Nephron (organoid): ENCODE measurements at regions not wholly inside any gene's neighbourhood (a gene's known extent, or its start where the extent isn't known, plus 50 kb on each side); places are given as distances from the start of the nearest gene placed in this dataset.

Experiments
- H3K27ac Mint-ChIP-seq, 3 experiments: 2 replicates each; pipeline ENCODE4 v1.8.0; 2020; ENCODE audit warnings: mixed read lengths in 3 of 3, mild to moderate bottlenecking in 2 of 3, moderate library complexity in 1 of 3
- H3K27me3 Mint-ChIP-seq: 2 replicates; pipeline ENCODE4 v1.8.0; 2021; ENCODE audit warnings: low read depth, mild to moderate bottlenecking, moderate library complexity, mixed read lengths
- H3K36me3 Mint-ChIP-seq: 2 replicates; pipeline ENCODE4 v1.8.0; 2020; ENCODE audit warnings: low read depth, mixed read lengths
- H3K4me1 Mint-ChIP-seq: 2 replicates; pipeline ENCODE4 v1.8.0; 2020; ENCODE audit warnings: mixed read lengths
- H3K4me3 Mint-ChIP-seq, 3 experiments: 2 replicates each; pipeline ENCODE4 v1.8.0; 2020; ENCODE audit warnings: mild to moderate bottlenecking in 3 of 3, mixed read lengths in 3 of 3, moderate library complexity in 2 of 3
- H3K9me3 Mint-ChIP-seq: 2 replicates; pipeline ENCODE4 v1.8.0; 2020; ENCODE audit warnings: mixed read lengths
- TF ChIP-seq, protein P1 (sequence below), 3 experiments: fragments of 200-600 bp; sonication (generic); IDR thresholded peaks; one replicate each; pipeline ENCODE4 v1.5.0; 2021; ENCODE audit warnings: antibody characterized with exemption in 3 of 3; ENCODE audit not compliant: unreplicated experiment in 3 of 3

DNA sequence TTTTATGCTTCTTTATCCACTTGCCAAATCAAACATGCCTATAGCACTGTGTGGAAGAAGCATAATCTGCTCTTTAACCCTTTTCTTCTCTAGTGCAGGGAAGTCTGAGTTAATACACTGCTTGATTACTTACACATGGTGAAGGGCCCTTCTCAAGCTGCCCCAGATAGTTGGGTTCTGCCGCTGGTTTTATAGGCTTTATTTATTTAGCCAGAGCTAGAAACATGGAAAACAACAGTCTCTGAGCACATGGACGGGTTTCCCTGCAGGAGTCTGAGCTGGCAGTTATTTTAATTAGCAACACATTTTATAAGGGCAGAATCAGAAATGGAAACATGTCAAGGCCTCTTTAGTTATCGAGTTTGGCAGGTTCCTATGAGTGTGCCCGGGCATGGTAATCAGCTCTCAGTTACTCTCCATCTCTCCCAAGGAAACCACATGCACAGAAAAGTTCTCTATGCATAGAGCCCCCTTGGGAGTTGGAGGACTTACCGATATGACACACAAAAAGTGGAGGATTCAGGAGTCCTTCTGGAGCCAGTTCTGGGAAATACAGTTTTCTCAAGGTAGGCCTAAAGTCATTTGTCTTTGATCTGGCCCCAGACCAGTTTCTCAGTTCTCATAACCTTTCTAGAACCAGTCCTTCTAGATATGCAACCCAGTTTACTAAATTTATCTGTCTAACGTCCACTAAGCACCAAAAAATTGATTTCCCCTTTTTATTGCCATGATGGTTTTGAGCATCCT lies 564.8 kb downstream of the ACTL7B start:
- peaks cover 4% of the 10 kb centered on the region for H3K27me3 Mint-ChIP-seq
- TF ChIP-seq, protein P1, sequence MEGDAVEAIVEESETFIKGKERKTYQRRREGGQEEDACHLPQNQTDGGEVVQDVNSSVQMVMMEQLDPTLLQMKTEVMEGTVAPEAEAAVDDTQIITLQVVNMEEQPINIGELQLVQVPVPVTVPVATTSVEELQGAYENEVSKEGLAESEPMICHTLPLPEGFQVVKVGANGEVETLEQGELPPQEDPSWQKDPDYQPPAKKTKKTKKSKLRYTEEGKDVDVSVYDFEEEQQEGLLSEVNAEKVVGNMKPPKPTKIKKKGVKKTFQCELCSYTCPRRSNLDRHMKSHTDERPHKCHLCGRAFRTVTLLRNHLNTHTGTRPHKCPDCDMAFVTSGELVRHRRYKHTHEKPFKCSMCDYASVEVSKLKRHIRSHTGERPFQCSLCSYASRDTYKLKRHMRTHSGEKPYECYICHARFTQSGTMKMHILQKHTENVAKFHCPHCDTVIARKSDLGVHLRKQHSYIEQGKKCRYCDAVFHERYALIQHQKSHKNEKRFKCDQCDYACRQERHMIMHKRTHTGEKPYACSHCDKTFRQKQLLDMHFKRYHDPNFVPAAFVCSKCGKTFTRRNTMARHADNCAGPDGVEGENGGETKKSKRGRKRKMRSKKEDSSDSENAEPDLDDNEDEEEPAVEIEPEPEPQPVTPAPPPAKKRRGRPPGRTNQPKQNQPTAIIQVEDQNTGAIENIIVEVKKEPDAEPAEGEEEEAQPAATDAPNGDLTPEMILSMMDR (IDR thresholded peaks at IDR 0.05; ENCODE audit: unreplicated experiment in 3 of 3): no peak
- H3K36me3 Mint-ChIP-seq: no peaks in the 10 kb centered on the region
- peak overlapping the region in 1 of 3 experiments; percentile 62 for H3K27ac Mint-ChIP-seq
- no peaks in the 10 kb centered on the region for H3K9me3 Mint-ChIP-seq
- no peak overlapping the region for H3K4me3 Mint-ChIP-seq
- peaks cover 6% of the 10 kb centered on the region for H3K4me1 Mint-ChIP-seq

DNA sequence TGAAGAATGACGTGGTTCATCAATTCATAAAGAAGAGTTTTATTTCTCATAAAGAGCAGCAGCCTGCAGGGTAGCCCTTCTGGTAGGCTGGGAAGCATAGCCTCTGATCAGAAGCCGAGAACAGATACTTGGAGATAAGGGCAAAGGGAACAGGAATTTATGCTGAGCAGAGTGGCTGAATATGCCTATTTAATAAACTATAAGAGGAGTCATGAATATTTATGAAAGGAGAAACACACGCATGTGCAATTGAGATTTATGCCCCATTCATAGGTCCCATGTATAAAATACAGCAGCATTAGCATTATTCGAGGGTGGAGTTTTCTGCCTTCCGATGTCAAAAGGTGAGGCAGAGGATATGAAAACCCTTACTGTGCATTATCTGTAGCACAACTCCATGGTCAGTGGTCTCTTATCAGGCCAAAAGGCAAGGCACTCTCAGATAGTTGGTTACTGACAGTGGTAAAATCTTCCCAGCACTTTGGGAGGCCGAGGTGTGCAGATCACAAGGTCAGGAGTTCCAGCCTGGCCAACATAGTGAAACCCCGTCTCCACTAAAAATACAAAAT lies 569.1 kb downstream of the ACTL7B start:
- no peak overlapping the region for H3K4me3 Mint-ChIP-seq
- TF ChIP-seq, protein P1 (IDR thresholded peaks at IDR 0.05; ENCODE audit: unreplicated experiment in 3 of 3): no peak
- H3K9me3 Mint-ChIP-seq: no peaks in the 10 kb centered on the region
- H3K27me3 Mint-ChIP-seq: no peaks in the 10 kb centered on the region
- no peaks in the 10 kb centered on the region for H3K4me1 Mint-ChIP-seq
- H3K27ac Mint-ChIP-seq: peak overlapping the region in 1 of 3 experiments; percentile 10
- H3K36me3 Mint-ChIP-seq: no peaks in the 10 kb centered on the region

DNA sequence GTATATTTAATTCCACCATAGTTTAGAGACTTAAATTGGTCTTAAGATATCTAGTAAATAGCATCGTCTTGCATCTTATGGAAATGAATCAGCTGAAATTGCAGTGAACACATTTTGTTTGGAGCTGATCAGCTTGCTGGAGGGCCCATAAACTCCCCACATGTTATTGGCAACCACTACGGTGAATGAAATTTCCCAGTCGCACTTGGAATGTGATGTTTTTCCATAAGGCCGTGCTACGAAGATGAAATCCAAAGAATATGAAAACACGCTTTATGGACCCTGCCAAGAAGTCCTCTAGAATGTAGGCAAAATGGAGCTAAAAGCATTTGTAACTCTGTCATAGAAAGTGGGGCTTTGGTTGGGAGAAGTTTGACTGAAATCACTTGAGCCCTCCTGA lies 572.1 kb downstream of the ACTL7B start:
- no peak overlapping the region for H3K4me3 Mint-ChIP-seq
- H3K36me3 Mint-ChIP-seq: no peaks in the 10 kb centered on the region
- peaks cover 3% of the 10 kb centered on the region for H3K4me1 Mint-ChIP-seq
- peaks cover 2% of the 10 kb centered on the region for H3K9me3 Mint-ChIP-seq
- no peak overlapping the region for H3K27ac Mint-ChIP-seq
- TF ChIP-seq, protein P1 (IDR thresholded peaks at IDR 0.05; ENCODE audit: unreplicated experiment in 3 of 3): no peak
- peaks cover 11% of the 10 kb centered on the region for H3K27me3 Mint-ChIP-seq

DNA sequence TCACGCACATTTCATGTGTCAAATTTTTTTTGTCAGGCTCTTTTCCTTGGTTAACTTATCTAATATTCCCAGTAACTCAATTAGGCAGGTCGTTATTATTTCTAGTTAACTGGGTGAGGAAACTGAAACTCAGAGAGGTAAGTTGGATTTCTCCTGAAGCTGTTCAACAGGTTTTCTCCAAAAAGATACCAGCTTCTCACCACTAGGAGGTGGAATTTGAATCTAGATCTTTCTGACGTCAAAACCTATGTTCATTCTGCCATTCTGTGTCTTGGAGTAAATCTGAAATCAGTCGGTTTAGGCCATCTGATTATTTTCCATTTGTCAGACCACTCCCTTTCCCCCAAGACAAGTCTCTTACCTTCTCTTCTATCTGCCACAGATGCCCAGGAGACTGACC lies 572.9 kb downstream of the ACTL7B start:
- no peaks in the 10 kb centered on the region for H3K36me3 Mint-ChIP-seq
- H3K9me3 Mint-ChIP-seq: peaks cover 2% of the 10 kb centered on the region
- H3K4me3 Mint-ChIP-seq: no peak overlapping the region
- peaks cover 11% of the 10 kb centered on the region for H3K27me3 Mint-ChIP-seq
- no peak overlapping the region for H3K27ac Mint-ChIP-seq
- H3K4me1 Mint-ChIP-seq: peaks cover 3% of the 10 kb centered on the region
- TF ChIP-seq, protein P1 (IDR thresholded peaks at IDR 0.05; ENCODE audit: unreplicated experiment in 3 of 3): no peak

DNA sequence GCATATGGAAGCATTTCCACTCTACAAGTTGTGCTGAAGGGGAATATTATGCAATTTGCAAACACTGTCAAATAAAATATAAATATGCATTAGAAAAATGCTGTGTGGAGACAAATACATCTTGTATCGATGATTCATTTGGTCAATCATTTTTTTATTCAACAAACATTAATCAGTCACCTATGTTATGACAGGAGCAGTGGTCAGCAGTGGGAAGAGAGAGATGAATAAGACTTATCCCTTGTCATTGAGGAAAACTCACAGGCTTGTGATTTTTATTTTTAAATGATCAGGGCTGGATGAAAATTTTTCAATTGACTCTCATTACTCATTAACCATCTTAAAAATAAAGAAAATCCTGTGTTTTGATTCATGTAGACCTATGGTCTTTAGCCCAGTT lies 574.1 kb downstream of the ACTL7B start:
- Mint-ChIP-seq H3K4me3 (no peak overlapping the region), H3K36me3 (no peaks in the 10 kb centered on the region), H3K27ac (no peak overlapping the region), H3K9me3 (peaks cover 2% of the 10 kb centered on the region), H3K4me1 (peaks cover 4% of the 10 kb centered on the region), H3K27me3 (peaks cover 11% of the 10 kb centered on the region)
- TF ChIP-seq, protein P1 (IDR thresholded peaks at IDR 0.05; ENCODE audit: unreplicated experiment in 3 of 3): no peak

DNA sequence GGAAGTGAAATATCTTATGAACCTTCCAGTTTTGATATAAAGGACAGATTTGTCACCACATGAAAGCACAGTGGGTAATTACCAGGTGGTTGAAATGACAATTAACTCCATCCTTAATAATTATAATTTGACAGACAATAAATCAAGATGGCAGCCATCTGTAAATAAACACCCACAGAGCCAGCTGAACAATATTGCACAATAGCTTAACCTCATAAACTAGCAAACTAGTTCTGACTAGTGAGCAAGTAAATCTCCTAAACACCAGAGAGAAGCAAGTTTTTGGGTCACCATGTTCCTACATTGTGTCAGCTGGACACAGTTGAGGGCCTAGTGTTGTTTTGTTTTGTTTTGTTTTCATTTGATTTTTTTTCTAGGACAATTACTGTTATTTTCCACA lies 577.4 kb downstream of the ACTL7B start:
- Mint-ChIP-seq H3K27ac (no peak overlapping the region), H3K9me3 (peaks cover 2% of the 10 kb centered on the region), H3K36me3 (no peaks in the 10 kb centered on the region), H3K27me3 (peaks cover 15% of the 10 kb centered on the region), H3K4me3 (no peak overlapping the region), H3K4me1 (peaks cover 15% of the 10 kb centered on the region)
- TF ChIP-seq, protein P1 (IDR thresholded peaks at IDR 0.05; ENCODE audit: unreplicated experiment in 3 of 3): no peak
